Thyroid gland (tissue), 4 donors: ENCODE measurements at regions not wholly inside any gene's neighbourhood (a gene's known extent, or its start where the extent isn't known, plus 50 kb on each side); places are given as distances from the start of the nearest gene placed in this dataset.

Source experiments
- DNase-seq, 2 donors: peaks; one replicate each; pipeline ENCODE4 v3.0.0-alpha.2; 2019
- H3K27ac ChIP-seq, 3 donors: fragments of 200-600 bp; sonication (generic); 1 replicate in 2 of 3; 2 replicates in 1 of 3; pipeline ENCODE4 v1.5.1; 2016 to 2019; ENCODE audit warnings: mild to moderate bottlenecking in 1 of 3, moderate library complexity in 1 of 3
- H3K27me3 ChIP-seq: fragments of 200-600 bp; sonication (generic); one replicate; pipeline ENCODE4 v1.5.1; 2019
- H3K36me3 ChIP-seq, 2 donors: fragments of 200-600 bp; sonication (generic); one replicate each; pipeline ENCODE4 v1.5.1; 2016 to 2019
- H3K4me1 ChIP-seq, 2 donors: fragments of 200-600 bp; sonication (generic); one replicate each; pipeline ENCODE4 v1.5.1; 2017 to 2019
- H3K4me3 ChIP-seq, 3 donors: fragments of 200-600 bp; sonication (generic); replicated peaks in 1 of 3; 1 replicate in 2 of 3; 2 replicates in 1 of 3; pipeline ENCODE4 v1.5.1; 2016; ENCODE audit warnings: mild to moderate bottlenecking in 1 of 3
- H3K9me3 ChIP-seq: fragments of 200-600 bp; sonication (generic); one replicate; pipeline ENCODE4 v1.5.1; 2017
- POLR2A ChIP-seq, 2 donors: fragments of 450-650 bp; IDR thresholded peaks; one replicate each; pipeline ENCODE4 v1.6.1; 2017; ENCODE audit warnings: antibody characterized with exemption in 2 of 2, mild to moderate bottlenecking in 2 of 2, moderate library complexity in 1 of 2
- WGBS, 2 donors: methylation state at CpG; one replicate each; pipeline ENCODE4 v1.1.5; 2017; 5-methylcytosine and 5-hydroxymethylcytosine counted together
- intact Hi-C: fragments of 100-400 bp; cut with DNase I; formaldehyde crosslinking; loops from one replicate; pipeline ENCODE4 v1.15.1; 2023
- TF ChIP-seq, protein P1 (sequence below), 6 experiments: fragments of 200-600 bp in 3 of 6; fragments of 450-650 bp in 3 of 6; sonication (generic) in 3 of 6; IDR thresholded peaks; one replicate each; pipeline ENCODE4 v1.5.1; 2016 to 2019; ENCODE audit warnings: antibody characterized with exemption in 6 of 6, mild to moderate bottlenecking in 2 of 6, inconsistent platforms in 1 of 6, moderate library complexity in 1 of 6

DNA sequence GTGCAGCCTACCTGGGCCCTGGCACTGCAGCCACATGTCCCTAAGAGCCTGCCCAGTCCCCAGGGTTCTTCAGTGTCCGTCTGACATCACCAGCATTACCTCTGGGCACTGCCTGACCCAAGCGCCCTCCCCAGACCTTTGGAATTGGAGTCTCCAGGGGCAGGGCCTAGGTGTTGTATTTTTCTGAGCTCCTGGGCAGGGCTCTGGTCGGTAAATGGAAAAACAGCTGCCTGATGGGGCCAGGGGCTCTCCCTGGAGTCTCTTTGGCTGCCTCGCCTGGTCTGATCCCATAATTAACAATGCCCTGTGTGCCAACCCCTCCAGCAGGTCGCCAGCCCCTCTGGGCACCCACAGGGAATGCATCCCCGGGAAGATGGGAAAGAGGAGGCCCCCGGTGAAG is 710.2 kb downstream of the BRD1 start:
- no peak for DNase-seq
- Histone ChIP-seq H3K9me3 (no peaks in the 10 kb centered on the region), H3K27ac (no peak overlapping the region), H3K4me1 (no peaks in the 10 kb centered on the region), H3K27me3 (no peaks in the 10 kb centered on the region), H3K4me3 (no peak overlapping the region), H3K36me3 (no peaks in the 10 kb centered on the region)
- WGBS, 2 donors = 70 to 74% methylated on average over 6 to 7 of the region's 7 CpGs
- intact Hi-C loops = no loop called here
- TF ChIP-seq POLR2A (IDR thresholded peaks at IDR 0.05) = no peak
- TF ChIP-seq, protein P1, sequence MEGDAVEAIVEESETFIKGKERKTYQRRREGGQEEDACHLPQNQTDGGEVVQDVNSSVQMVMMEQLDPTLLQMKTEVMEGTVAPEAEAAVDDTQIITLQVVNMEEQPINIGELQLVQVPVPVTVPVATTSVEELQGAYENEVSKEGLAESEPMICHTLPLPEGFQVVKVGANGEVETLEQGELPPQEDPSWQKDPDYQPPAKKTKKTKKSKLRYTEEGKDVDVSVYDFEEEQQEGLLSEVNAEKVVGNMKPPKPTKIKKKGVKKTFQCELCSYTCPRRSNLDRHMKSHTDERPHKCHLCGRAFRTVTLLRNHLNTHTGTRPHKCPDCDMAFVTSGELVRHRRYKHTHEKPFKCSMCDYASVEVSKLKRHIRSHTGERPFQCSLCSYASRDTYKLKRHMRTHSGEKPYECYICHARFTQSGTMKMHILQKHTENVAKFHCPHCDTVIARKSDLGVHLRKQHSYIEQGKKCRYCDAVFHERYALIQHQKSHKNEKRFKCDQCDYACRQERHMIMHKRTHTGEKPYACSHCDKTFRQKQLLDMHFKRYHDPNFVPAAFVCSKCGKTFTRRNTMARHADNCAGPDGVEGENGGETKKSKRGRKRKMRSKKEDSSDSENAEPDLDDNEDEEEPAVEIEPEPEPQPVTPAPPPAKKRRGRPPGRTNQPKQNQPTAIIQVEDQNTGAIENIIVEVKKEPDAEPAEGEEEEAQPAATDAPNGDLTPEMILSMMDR (IDR thresholded peaks at IDR 0.05) = no peak

DNA sequence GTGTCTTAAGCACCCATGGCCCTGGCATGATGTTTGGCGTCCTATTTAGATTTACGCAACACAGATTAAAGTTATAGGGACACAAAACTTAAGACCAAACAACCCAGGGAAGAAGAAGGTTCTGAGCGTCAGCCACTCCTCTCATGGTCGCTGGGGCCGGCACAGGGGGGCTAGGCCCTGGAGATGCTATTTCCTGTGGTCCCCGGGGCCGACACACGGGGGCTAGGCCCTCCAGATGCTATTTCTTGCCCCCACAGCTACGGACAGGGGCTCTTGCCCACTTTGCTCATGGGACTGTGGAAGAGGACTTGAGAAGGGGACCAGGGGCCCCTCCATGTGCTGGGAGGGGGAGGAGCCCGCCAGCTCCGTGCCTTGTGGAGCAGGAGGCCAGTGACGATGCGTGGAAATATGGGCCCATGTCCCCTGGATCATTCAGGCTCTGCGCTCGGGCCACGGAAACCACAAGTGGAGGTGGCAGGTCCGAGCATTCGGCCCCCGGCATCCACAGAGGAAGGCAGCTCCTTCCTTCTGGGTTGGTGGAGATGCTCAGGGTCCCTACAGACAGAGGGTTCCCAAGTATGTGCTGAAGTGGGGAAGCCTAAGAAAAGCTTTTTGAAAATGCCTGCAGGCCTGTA is 711.1 kb downstream of the BRD1 start:
- intact Hi-C loops = no loop called here
- Histone ChIP-seq H3K4me1 (no peaks in the 10 kb centered on the region), H3K4me3 (no peak overlapping the region), H3K27me3 (no peaks in the 10 kb centered on the region), H3K9me3 (no peaks in the 10 kb centered on the region), H3K36me3 (no peaks in the 10 kb centered on the region), H3K27ac (no peak overlapping the region)
- 69 to 73% methylated on average over 18 to 19 of the region's 19 CpGs for WGBS, 2 donors
- TF ChIP-seq, protein P1 (IDR thresholded peaks at IDR 0.05) = no peak
- TF ChIP-seq POLR2A (IDR thresholded peaks at IDR 0.05) = no peak
- DNase-seq = no peak

DNA sequence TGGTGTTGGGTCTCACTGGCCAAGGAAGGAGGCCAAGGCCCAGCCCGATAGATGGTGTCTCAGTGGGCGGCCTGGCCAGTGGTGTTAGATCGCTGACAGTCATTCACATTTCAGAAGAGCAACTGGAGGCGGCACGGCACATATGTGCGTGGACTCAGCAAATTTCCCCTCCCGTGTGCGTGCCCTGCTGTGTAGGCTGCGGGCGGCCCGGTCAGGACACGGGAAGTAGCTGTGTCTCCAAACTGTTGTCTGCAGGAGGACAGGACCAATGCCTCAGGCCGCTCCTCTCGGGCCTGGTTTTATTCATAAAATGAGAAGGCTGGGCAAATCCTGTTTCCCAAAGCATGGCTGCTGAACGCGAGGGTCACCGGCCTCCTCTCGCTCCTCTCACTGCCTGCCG is 711.7 kb downstream of the BRD1 start:
- Histone ChIP-seq H3K36me3 (no peaks in the 10 kb centered on the region), H3K4me3 (no peak overlapping the region), H3K4me1 (no peaks in the 10 kb centered on the region), H3K27me3 (no peaks in the 10 kb centered on the region), H3K9me3 (no peaks in the 10 kb centered on the region), H3K27ac (no peak overlapping the region)
- DNase-seq = no peak
- WGBS, 2 donors = 92 to 96% methylated on average over 17 to 19 of the region's 19 CpGs
- TF ChIP-seq POLR2A (IDR thresholded peaks at IDR 0.05) = no peak
- TF ChIP-seq, protein P1 (IDR thresholded peaks at IDR 0.05) = no peak
- intact Hi-C loops = no loop called here

DNA sequence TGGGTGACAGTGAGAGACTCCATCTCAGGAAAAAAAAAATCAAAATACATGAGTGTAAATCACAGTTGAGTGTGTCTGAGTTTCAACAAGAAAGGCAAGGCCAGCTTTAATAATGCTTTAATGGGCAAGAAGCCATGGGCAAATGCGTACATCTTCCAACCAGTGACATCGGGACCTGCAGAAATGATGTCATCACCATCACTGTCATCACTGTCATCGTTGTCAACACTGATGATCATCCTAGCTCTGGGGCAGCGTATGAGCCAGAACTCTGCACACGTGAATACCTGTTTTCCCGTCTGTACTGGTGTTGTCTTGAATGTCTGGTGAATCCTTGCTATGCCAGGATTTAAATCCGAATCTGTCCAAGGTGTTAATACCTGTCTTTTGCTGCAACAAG is 712.5 kb downstream of the BRD1 start:
- Histone ChIP-seq H3K27ac (no peak overlapping the region), H3K4me3 (no peak overlapping the region), H3K27me3 (no peaks in the 10 kb centered on the region), H3K9me3 (no peaks in the 10 kb centered on the region), H3K4me1 (no peaks in the 10 kb centered on the region), H3K36me3 (no peaks in the 10 kb centered on the region)
- TF ChIP-seq, protein P1 (IDR thresholded peaks at IDR 0.05) = no peak
- TF ChIP-seq POLR2A (IDR thresholded peaks at IDR 0.05) = no peak
- 88 to 90% methylated on average over 7 of the region's 7 CpGs for WGBS, 2 donors
- no peak for DNase-seq
- intact Hi-C loops = no loop called here

DNA sequence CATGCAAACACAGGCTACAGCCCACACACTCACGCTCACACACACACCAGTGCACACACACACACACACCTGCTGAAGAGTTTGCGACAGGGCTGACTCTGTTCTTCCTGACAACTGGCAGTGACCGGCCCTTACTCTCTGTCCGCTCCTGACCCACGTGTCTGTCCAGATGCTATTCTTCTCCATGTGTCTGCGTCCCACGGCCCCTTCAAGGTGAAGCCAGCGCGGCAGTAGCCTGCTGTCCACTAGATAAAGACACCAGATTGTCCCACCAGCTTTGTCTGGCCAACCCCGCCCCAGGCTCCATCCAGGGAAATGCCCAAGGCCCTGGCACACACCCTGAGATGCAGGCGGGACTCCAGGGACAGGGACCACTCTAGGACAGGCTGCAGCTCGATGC is 713.9 kb downstream of the BRD1 start:
- H3K9me3 ChIP-seq = no peaks in the 10 kb centered on the region
- no peak overlapping the region for H3K4me3 ChIP-seq
- WGBS, 2 donors = 88 to 91% methylated on average over 11 to 12 of the region's 12 CpGs
- H3K36me3 ChIP-seq = no peaks in the 10 kb centered on the region
- H3K27ac ChIP-seq = no peak overlapping the region
- TF ChIP-seq POLR2A (IDR thresholded peaks at IDR 0.05) = no peak
- TF ChIP-seq, protein P1 (IDR thresholded peaks at IDR 0.05) = no peak
- no peak for DNase-seq
- no peaks in the 10 kb centered on the region for H3K4me1 ChIP-seq
- intact Hi-C loops = no loop called here
- H3K27me3 ChIP-seq = no peaks in the 10 kb centered on the region
